Right cardiac atrium (tissue), 5 donors: ENCODE measurements at regions not wholly inside any gene's neighbourhood (a gene's known extent, or its start where the extent isn't known, plus 50 kb on each side); places are given as distances from the start of the nearest gene placed in this dataset.
A peak's percentile ranks its signal among the peaks of the same experiment; 100 is the strongest.

Experiments used
- ATAC-seq, 2 donors: fragments of 200-7000 bp; cut with Tn5 transposase; one replicate each; pipeline versions ENCODE4 v1.8.0 to v1.9.1; 2020; ENCODE audit warnings: moderate library complexity in 2 of 2, mild to moderate bottlenecking in 1 of 2
- DNase-seq, 3 donors: peaks; one replicate each; pipeline ENCODE4 v3.0.0-alpha.2; 2020
- H3K27ac ChIP-seq: one replicate; pipeline ENCODE4 v1.5.1; 2013; ENCODE audit warnings: mild to moderate bottlenecking, low read length, control low read depth, moderate library complexity
- H3K27me3 ChIP-seq: one replicate; pipeline ENCODE4 v1.6.1; 2013; ENCODE audit not compliant: control insufficient read depth, insufficient read depth
- H3K4me1 ChIP-seq: one replicate; pipeline ENCODE4 v1.6.1; 2013; ENCODE audit warnings: low read length; ENCODE audit not compliant: control insufficient read depth, insufficient read depth
- H3K4me3 ChIP-seq: one replicate; pipeline ENCODE4 v1.5.1; 2013; ENCODE audit warnings: low read length, control low read depth
- H3K9me3 ChIP-seq: one replicate; pipeline ENCODE4 v1.6.1; 2013; ENCODE audit warnings: low read length; ENCODE audit not compliant: control insufficient read depth
- WGBS: extraction: QIAGEN DNeasy Blood & Tissue Kit; methylation state at CpG from one replicate; pipeline ENCODE4 v1.1.7; 2013; 5-methylcytosine and 5-hydroxymethylcytosine counted together
- intact Hi-C, 4 donors: fragments of 100-400 bp; cut with DNase I; formaldehyde crosslinking; loops; one replicate each; pipeline versions ENCODE4 v1.11.0 to v1.14.0; 2022 to 2023
- donor health status: healthy with polysubstance abuse.
- donor health status: DM: no; HTN: yes; CAD: no.
- donor health status: DM: no; HTN: no; CAD: no.
- donor health status: DM: no; HTN: yes; CAD: no; lungs with severe emphysema.
- donor health status: DM: yes; HTN: yes; CAD: no.

DNA sequence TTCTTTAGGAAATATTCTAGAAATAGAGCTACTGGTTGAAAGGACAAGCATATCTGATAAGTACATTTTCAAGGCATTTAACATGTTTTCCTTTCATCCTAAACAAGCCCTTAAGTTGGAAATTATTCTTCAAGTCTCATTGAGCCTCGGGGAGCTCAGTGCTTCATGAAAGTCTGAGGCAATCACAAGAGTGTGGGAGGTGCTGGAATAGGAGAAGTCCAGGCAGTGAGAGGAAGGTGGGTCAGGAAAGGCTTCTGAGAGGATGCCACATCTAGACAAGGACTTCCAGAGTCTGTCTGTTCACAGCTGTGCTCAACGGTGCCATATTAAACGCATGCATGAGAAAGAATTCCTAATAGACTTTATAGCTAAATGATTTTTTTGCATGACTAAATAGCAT, 69.8 kb downstream of the CD83 start:
- no peak overlapping the region for H3K4me3 ChIP-seq
- no peaks in the 10 kb centered on the region for H3K9me3 ChIP-seq
- 82% methylated on average over 3 of the region's 3 CpGs for WGBS
- no peaks in the 10 kb centered on the region for H3K27me3 ChIP-seq
- intact Hi-C loops: no loop called here
- no peak for ATAC-seq
- H3K4me1 ChIP-seq: peaks cover 5% of the 10 kb centered on the region
- DNase-seq: no peak
- H3K27ac ChIP-seq: no peak overlapping the region

DNA sequence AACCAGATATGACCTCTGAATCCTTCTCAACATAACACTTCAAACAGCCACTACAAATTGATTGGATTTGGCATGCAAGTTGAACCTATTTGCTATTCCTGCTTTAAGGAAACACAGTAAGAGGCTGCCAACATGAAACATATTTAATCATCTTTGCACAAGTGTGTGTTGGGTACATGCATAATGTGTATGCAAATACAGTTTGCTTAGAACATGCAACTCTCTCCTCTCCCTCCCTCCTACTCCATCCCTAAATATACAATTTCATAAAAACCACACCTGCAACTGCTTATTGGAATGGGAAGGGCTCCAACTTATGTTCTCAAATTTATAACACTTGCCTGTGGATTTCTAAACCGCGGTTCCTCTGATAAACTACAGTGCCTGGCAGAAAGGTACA, 71.5 kb downstream of the CD83 start:
- H3K4me1 ChIP-seq: peaks cover 5% of the 10 kb centered on the region
- intact Hi-C loops: no loop called here
- DNase-seq: no peak
- no peak for ATAC-seq
- H3K27me3 ChIP-seq: no peaks in the 10 kb centered on the region
- H3K9me3 ChIP-seq: no peaks in the 10 kb centered on the region
- 69% methylated on average over 2 of the region's 2 CpGs for WGBS
- no peak overlapping the region for H3K4me3 ChIP-seq
- no peak overlapping the region for H3K27ac ChIP-seq

DNA sequence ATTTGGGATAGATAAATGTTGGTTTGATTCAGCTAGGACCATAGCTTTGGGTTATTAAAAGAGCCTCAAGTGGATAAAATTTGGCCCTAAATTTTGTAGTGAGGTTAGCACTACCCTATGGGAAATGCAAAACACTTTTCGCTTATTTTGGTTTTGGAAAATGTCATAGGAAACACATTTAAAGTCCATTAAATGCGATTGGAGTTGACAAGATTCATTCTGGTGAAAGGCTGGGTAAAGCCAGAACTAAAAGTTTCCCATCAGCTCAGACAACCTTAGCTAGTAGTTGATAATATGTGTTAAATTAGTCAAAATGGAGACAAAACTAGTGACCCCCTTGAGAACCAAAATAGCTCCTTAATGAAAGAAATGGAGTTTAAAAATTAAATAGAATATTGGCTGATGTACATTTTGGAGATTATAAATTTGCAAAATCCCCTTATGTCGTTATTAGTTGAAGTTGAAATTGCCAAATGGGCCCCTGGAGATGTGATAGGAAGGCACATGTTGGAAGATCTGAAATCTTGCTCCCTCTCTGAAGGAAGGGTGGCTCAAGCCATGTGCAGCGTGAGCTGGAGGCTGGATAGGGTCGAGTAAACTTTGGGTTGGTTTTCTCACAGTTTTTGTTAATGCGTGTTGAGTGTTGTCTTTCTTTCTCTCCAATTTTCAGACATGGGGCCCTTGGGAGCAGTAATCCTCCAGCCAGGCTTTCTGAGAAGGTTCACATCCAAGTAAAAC, 72.8 kb downstream of the CD83 start:
- Histone ChIP-seq H3K4me1 (peaks cover 5% of the 10 kb centered on the region), H3K9me3 (no peaks in the 10 kb centered on the region), H3K27me3 (no peaks in the 10 kb centered on the region), H3K27ac (no peak overlapping the region), H3K4me3 (no peak overlapping the region)
- ATAC-seq (peak; percentile 42 to 73), DNase-seq (peak in 2 of 3 donors; percentile 60 to 74)
- WGBS: 56% methylated on average over 6 of the region's 6 CpGs
- intact Hi-C loops: no loop called here

DNA sequence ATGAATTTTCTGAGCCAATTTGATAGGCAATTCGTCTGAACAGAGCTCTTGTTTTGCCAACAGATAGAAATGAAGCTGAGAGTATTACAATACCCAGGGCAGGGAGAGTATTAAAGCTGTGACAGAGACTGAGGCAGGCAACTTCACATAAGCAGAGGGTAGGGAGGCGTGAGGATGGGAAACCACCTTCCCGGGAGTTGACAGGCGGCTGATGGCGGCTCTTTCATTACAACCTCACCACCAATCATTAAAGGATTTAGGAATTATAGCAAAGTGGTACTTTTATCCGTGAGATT, 73.3 kb downstream of the CD83 start:
- H3K27me3 ChIP-seq: no peaks in the 10 kb centered on the region
- H3K4me1 ChIP-seq: peaks cover 5% of the 10 kb centered on the region
- H3K27ac ChIP-seq: no peak overlapping the region
- intact Hi-C loops: no loop called here
- H3K9me3 ChIP-seq: no peaks in the 10 kb centered on the region
- DNase-seq (no peak), ATAC-seq (peak; percentile 28 to 71)
- no peak overlapping the region for H3K4me3 ChIP-seq
- WGBS: 64% methylated on average over 6 of the region's 6 CpGs

DNA sequence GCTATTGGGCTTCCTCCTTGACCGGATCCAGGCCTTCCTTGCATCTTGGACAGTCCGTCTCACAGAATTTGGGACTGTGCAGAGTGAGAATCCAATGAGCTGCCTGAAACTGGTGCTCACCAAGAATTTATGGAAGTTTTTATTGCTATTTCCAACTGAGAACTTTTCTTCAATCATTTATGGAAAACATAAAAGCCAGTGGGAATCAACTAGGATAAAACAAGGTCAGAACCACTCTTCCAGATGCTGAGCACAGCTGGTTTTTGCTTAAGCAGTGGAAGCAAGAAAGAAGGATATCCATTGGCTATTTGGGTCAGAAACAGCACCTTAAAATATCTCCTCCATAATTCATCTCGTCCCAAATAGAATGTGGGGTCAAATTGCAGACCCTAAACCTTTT, 74.2 kb downstream of the CD83 start:
- Histone ChIP-seq H3K4me1 (peaks cover 5% of the 10 kb centered on the region), H3K27me3 (no peaks in the 10 kb centered on the region)
- ATAC-seq: no peak

DNA sequence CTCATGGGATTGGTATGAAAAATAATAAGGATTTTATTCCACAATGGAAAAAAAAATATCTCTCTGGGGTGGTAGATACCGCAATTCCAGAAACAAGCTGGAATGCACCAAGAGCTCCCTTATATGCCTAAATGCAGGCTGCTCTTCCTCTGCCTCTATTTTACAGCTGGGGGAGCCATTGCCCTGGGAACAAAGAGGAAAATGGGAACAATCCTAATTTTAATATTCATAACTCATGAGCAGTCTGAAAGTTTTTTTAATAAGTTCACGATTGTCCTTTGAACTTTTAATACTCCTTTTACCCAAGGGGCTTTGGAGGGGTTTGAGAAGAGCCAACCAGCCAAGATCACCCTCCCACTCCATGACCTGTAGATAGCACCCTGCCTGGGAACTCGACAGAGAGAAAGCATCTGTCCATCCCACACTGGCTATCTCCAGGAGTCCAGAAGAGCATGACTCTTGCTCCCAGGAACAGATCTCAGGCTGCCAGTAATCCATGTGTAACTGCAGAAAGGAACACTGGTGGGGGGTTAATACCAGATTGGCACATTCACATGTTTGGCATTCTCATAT, 74.7 kb downstream of the CD83 start:
- no peak for DNase-seq
- Histone ChIP-seq H3K9me3 (no peaks in the 10 kb centered on the region), H3K27ac (no peak overlapping the region), H3K4me3 (no peak overlapping the region), H3K4me1 (peaks cover 5% of the 10 kb centered on the region), H3K27me3 (no peaks in the 10 kb centered on the region)
- intact Hi-C loops: no loop called here
- 44% methylated on average over 3 of the region's 3 CpGs for WGBS
- ATAC-seq: peak; percentile 28 to 36

More for the DNA sequence above, 74.2 kb downstream of the CD83 start:
- DNase-seq: no peak
- intact Hi-C loops: no loop called here
- H3K27ac ChIP-seq: no peak overlapping the region
- no peak overlapping the region for H3K4me3 ChIP-seq
- H3K9me3 ChIP-seq: no peaks in the 10 kb centered on the region
- 66% methylated on average over 3 of the region's 3 CpGs for WGBS

DNA sequence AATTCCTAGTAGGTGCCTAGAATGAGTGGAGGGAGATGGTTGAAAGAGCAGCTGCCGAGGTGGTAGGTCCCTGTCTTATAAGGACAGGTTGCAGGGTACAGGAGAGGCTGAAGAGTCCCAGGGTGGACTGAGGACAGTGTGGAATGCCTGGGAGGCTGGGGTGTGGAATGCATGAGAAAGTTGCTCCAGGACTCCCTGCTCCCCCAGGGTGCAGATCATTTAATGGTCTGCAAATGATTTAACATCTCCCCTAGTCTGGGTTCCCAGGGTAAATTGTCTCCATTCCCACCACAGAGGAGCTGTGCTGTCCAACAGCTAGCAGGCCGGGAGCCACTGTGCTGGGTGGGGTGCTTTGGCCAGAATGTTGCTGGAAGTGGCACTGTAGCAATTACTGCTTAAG, 76.0 kb downstream of the CD83 start:
- intact Hi-C loops: no loop called here
- Histone ChIP-seq H3K9me3 (no peaks in the 10 kb centered on the region), H3K27me3 (no peaks in the 10 kb centered on the region), H3K27ac (no peak overlapping the region), H3K4me1 (peaks cover 5% of the 10 kb centered on the region), H3K4me3 (no peak overlapping the region)
- peak in 1 of 2 donors; percentile 37 for ATAC-seq
- no peak for DNase-seq
- 73% methylated on average over 2 of the region's 2 CpGs for WGBS

DNA sequence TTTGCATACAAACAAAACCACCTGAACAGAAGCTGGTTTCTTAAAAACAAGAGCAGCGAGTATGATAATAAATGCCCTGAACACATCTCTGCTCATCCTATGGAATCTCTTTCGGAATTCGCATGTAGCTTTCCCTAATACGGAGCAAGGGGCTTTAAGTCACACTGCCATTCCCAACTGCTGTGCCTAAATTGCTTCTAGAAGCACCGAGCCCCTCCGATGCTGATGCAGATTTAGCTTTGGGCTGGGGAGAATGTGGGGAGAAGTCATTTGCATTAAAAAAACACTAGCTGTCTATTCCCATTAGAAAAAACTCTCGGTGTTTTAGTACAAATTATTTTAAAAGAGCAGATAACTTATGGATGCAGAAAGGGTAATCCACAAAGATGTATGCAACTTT, 76.9 kb downstream of the CD83 start:
- no peak for ATAC-seq
- H3K4me3 ChIP-seq: no peak overlapping the region
- intact Hi-C loops: no loop called here
- DNase-seq: no peak
- no peaks in the 10 kb centered on the region for H3K9me3 ChIP-seq
- H3K27ac ChIP-seq: no peak overlapping the region
- WGBS: 76% methylated on average over 7 of the region's 7 CpGs
- H3K4me1 ChIP-seq: peaks cover 5% of the 10 kb centered on the region
- no peaks in the 10 kb centered on the region for H3K27me3 ChIP-seq

DNA sequence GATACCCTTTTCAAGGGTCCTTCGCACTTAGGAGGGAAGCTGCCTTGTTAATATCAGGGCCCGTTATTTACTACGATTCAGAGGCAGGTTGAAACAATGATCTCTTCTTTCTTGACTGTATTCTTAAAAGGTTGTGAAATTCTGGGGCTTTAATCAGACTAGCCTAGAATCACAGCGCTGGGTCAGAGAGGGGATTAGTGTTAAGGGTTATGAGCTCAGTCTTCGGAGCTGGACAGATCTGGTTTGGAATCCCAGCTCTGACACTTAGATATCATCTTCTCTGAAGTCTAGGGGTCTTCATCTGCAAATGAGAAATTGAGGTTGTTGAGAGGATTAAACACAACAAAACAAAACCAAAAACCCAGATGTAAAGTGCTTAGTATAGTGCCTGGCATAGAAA, 77.4 kb downstream of the CD83 start:
- H3K4me3 ChIP-seq: no peak overlapping the region
- intact Hi-C loops: no loop called here
- peaks cover 5% of the 10 kb centered on the region for H3K4me1 ChIP-seq
- H3K27ac ChIP-seq: no peak overlapping the region
- H3K9me3 ChIP-seq: no peaks in the 10 kb centered on the region
- ATAC-seq (no peak), DNase-seq (no peak)
- WGBS: 87% methylated on average over 5 of the region's 5 CpGs
- H3K27me3 ChIP-seq: no peaks in the 10 kb centered on the region

DNA sequence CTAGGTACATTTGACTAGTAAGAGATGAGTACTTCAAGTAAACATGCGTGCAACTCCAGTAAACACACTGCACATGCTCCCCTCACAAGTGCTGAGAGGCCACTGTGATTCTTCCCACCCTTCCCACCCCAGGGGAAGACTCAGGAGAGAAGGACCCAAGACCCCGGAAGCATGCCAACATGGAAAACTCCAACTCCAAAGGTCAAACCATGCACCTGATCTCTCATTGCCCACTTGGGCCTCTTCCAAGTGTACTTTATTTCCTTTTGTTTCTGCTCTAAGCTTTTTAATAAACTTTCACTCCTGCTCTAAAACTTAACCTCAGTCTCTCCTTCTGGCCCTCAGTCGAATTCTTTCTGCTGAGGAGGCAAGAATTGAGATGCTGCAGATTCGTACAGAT, 78.5 kb downstream of the CD83 start:
- intact Hi-C loops: no loop called here
- H3K27me3 ChIP-seq: no peaks in the 10 kb centered on the region
- H3K4me3 ChIP-seq: no peak overlapping the region
- 93% methylated on average over 4 of the region's 4 CpGs for WGBS
- DNase-seq (no peak), ATAC-seq (no peak)
- H3K27ac ChIP-seq: no peak overlapping the region
- no peaks in the 10 kb centered on the region for H3K4me1 ChIP-seq
- no peaks in the 10 kb centered on the region for H3K9me3 ChIP-seq

DNA sequence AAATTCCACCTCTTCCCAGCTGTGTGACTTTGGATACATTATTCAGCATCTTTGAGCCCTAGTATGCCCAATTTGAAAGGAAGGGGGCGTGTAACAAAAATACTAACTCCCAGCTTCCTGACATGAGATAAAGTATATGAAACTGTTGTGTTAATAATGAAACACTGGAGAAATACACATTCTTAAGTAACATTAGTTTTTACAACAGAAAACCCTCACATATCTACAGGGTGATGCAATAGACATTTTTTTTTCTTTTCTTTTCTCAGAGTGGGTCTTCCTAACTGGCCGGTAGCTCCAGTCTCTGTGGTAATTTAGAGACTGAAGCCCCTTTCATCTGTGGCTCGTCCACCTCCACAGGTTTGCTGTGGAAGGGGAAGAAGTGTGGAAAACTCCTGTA, 79.5 kb downstream of the CD83 start:
- H3K4me3 ChIP-seq: no peak overlapping the region
- WGBS: 74% methylated on average over 3 of the region's 3 CpGs
- H3K4me1 ChIP-seq: no peaks in the 10 kb centered on the region
- intact Hi-C loops: no loop called here
- H3K27ac ChIP-seq: no peak overlapping the region
- no peaks in the 10 kb centered on the region for H3K27me3 ChIP-seq
- no peak for DNase-seq
- no peaks in the 10 kb centered on the region for H3K9me3 ChIP-seq
- ATAC-seq: no peak

DNA sequence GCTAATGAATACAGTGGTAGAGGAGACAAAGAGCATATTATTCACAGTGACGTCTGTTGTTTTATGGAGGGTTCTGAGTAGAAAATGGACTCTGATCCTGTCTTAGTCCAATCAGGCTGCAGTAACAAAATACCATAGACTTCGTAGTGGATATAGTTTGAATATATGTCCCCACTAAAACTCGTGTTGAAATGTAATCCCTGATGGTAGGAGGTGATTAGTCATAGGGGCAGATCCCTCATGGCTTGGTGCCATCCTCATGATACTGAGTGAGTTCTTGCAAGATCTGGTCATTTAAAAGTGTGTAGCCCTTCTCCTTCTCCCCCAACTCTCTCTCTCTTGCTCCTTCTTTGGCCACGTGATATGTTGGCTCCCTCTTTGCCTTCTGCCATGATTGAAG, 82.5 kb downstream of the CD83 start:
- no peak overlapping the region for H3K27ac ChIP-seq
- no peaks in the 10 kb centered on the region for H3K4me1 ChIP-seq
- no peaks in the 10 kb centered on the region for H3K27me3 ChIP-seq
- WGBS: 78% methylated on average over 4 of the region's 4 CpGs
- H3K9me3 ChIP-seq: no peaks in the 10 kb centered on the region
- ATAC-seq (no peak), DNase-seq (no peak)
- intact Hi-C loops: no loop called here
- no peak overlapping the region for H3K4me3 ChIP-seq
